AG09319 (cell line): ENCODE measurements at regions not wholly inside any gene's neighbourhood (a gene's known extent, or its start where the extent isn't known, plus 50 kb on each side); places are given as distances from the start of the nearest gene placed in this dataset.

Source experiments
- DNase-seq: peaks from one replicate; pipeline ENCODE4 v3.0.0-alpha.2; 2010; ENCODE audit warnings: low read depth; ENCODE audit errors: extremely low read depth
- TF ChIP-seq, protein P1 (sequence below): IDR thresholded peaks from 2 replicates; pipeline ENCODE4 v1.5.1; 2011; ENCODE audit warnings: low read depth, mild to moderate bottlenecking, inconsistent platforms, low read length, moderate library complexity

DNA sequence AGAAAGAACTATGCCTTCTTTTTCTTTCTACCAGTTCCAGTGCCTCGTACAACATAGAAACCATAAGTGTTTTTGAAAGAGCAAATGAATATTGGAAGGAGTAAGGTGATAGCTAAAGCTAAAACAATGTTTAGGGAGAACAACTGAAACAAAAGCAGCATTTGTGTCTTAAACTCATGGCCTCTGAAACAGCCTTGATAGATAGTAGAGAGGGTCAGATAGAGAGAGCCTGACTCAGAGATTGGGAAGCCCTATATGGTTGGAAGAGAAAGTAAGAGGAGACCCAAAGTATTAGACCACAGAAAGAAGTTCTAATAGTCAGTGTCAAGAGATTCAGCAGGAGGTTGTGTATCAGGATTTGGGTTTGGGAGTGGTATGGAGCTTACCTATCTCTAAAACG lies 79.6 kb upstream of the IFNG-AS1 start:
- TF ChIP-seq, protein P1, sequence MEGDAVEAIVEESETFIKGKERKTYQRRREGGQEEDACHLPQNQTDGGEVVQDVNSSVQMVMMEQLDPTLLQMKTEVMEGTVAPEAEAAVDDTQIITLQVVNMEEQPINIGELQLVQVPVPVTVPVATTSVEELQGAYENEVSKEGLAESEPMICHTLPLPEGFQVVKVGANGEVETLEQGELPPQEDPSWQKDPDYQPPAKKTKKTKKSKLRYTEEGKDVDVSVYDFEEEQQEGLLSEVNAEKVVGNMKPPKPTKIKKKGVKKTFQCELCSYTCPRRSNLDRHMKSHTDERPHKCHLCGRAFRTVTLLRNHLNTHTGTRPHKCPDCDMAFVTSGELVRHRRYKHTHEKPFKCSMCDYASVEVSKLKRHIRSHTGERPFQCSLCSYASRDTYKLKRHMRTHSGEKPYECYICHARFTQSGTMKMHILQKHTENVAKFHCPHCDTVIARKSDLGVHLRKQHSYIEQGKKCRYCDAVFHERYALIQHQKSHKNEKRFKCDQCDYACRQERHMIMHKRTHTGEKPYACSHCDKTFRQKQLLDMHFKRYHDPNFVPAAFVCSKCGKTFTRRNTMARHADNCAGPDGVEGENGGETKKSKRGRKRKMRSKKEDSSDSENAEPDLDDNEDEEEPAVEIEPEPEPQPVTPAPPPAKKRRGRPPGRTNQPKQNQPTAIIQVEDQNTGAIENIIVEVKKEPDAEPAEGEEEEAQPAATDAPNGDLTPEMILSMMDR: no peak
- DNase-seq: no peak

DNA sequence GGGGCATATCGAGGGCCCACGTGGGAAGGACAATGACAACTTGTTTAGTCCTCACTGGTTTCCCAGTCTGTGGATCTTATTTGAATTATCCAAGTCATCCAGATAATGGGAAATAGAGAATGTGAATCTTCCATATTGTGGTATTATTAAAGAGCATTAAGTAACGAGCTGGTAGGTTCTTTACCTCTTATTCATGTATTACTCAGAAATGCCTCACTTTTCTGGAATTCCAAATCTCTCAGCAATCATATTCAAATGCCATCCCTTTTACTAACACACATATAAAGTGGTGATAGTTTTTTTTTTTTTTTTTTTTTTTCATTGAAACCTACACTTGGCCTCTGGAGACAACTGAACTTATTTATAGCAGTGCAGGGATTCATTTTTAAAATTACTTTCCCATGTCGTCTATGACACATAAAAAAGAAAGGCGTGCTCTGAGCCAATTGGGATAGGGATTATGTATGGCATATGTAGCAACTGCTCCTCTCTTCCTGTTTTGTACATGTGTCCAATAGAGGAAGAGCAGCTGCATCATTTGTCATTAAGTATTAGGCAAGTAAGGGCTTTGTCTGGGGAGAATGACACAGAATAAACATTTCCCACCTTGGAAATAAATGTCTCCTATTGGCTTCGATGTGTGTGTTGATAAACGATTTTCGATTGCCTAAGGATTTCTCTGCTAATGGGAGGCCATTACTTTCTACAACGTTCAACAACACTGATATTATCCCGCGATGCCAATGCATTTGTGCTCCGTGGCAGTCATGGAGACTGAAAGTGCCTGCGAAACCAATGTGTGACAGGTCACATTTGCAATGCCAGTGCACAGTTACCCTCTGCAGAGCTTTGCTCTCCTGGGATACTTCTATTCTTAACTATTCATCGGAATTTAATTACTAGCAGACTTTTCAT lies 78.6 kb upstream of the IFNG-AS1 start:
- TF ChIP-seq, protein P1: no peak
- peak; percentile 71 for DNase-seq

DNA sequence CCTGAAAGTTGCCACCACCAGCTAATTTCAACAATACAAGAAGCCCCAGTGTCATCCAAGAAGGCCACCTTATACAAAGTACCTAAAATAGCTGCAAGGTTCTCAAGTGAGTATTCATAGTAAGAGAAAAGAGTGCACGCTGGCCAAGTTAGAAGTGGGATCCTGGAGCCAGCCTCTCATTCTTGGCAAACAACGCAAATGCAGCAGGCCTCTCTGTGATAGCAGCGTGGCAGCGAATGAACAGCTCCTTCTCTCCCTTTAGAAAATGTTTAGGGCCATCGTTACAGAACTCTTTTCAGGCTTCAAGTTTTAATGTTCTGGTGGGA lies 78.0 kb upstream of the IFNG-AS1 start:
- no peak for DNase-seq
- TF ChIP-seq, protein P1: no peak

DNA sequence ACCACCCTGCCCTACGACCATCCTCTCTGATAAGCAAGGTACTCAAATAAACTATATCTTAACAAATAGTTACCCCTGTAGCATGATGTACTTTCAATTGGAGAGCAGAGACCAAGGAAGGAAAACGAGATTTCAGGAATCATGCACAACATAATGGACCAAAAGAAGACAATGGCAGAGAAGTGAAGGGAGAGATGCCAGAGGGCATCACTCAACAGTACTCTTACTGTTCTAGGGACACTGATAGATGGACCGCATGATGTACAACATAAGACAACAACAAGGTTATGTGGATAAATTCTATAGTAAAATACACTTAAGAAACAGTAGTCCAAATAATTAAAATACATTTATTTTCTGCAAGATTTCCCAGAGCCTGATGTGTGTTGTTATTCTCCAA lies 77.5 kb upstream of the IFNG-AS1 start:
- TF ChIP-seq, protein P1: no peak
- no peak for DNase-seq

DNA sequence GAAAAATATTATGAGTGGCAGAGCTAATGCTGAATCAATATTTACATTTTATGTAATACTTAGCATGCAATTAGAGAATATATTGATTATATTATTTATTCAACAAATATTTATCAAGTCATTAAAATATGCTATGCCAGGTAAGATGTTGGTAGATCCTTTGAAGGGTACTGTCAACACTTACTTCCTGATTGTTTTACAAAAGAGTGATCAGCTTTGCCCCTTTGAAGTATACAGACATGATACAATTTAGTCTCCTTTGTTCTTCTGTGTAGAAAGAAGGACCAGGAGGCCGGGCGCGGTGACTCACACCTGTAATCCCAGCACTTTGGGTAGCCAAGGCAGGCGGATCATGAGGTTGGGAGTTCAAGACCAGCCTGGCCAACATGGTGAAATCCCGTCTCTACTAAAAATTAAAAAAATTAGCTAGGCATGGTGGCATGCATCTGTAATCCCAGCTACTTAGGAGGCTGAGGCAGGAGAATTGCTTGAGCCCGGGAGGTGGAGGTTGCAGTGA lies 73.9 kb upstream of the IFNG-AS1 start:
- TF ChIP-seq, protein P1: no peak
- no peak for DNase-seq

DNA sequence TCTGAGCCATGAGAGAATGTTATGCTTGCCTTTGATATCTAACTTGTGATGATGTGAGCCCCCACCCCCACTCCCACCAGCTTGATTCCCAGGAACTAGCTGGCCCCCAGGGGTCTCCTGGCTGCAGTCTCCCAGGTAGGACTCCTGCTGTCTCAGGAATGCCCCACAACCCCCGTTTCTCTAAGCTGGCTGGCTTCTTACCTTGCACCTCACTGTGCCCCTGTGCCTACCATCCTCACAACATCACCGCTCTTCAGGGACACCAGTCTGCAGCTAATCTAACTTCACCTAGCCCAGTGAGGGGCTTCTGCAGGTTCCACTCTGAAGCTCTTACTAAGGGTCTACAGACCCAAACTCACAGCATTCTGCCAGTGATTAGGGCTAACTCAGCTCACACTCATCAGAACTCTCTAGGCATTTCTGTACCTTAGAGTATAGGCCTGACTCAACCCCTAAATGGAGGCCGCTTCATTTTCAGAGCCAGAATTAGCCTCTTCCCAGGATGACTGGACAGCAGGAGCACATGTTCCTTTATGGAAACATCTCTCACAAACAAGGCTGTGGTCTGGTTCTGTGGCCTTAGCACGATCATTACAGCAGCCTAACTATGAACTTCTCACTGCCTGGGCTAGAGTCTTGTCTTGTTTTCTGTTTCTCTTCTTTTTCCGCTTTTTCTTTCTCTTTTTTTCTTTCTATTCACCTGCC lies 72.8 kb upstream of the IFNG-AS1 start:
- DNase-seq: no peak
- TF ChIP-seq, protein P1: no peak

DNA sequence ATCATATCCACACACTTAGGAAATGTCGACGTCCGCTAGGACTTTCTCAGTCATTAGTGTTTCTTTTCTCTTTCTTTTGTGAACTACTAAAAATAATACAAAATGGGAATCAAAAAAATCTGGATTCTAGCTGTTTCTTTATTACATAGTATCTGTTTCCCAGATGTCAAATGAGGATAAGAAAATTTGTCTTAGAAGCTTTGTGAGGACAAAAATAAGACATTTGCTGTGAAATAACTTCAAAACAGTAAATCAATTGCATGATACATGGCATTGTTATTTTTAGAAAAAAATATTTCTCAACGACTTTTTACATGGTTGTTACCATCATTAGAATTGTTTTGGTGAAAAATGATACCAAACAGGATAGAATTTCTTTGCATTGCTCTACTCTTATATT lies 71.4 kb upstream of the IFNG-AS1 start:
- TF ChIP-seq, protein P1: no peak
- DNase-seq: no peak
